Breast epithelium (tissue), 3 donors: ENCODE measurements at regions not wholly inside any gene's neighbourhood (a gene's known extent, or its start where the extent isn't known, plus 50 kb on each side); places are given as distances from the start of the nearest gene placed in this dataset.

Experiments used
- CTCF ChIP-seq, 3 donors: fragments of 450-650 bp; IDR thresholded peaks; one replicate each; pipeline ENCODE4 v1.5.1; 2016 to 2017; ENCODE audit warnings: antibody characterized with exemption in 3 of 3, mild to moderate bottlenecking in 3 of 3, moderate library complexity in 3 of 3
- POLR2A ChIP-seq: fragments of 450-650 bp; IDR thresholded peaks from one replicate; pipeline ENCODE4 v1.6.1; 2016; ENCODE audit warnings: antibody characterized with exemption, mild to moderate bottlenecking, moderate library complexity
- POLR2AphosphoS5 ChIP-seq, 3 donors: sonication (generic); formaldehyde crosslinking; IDR thresholded peaks; one replicate each; pipeline ENCODE4 v1.6.1; 2017; ENCODE audit warnings: antibody characterized with exemption in 3 of 3

- no peak for TF ChIP-seq POLR2A
- TF ChIP-seq CTCF (IDR thresholded peaks at IDR 0.05), result no peak
- TF ChIP-seq POLR2AphosphoS5 (IDR thresholded peaks at IDR 0.05), result no peak
Measured at GRCh38 chr2:21356086-21356856, 232.5 kb downstream of the TDRD15 start.
